SK-N-MC (cell line): ENCODE measurements at regions not wholly inside any gene's neighbourhood (a gene's known extent, or its start where the extent isn't known, plus 50 kb on each side); places are given as distances from the start of the nearest gene placed in this dataset.
"Not testable (repeated sequence)": the region's sequence is repeated elsewhere in the genome, so short reads cannot be mapped to it uniquely, and the experiment has no call there.

ENCODE experiments used
- DNase-seq: peaks from one replicate; pipeline ENCODE4 v3.0.0-alpha.2; 2011; ENCODE audit warnings: low read depth, low spot score
- H3K27ac ChIP-seq: fragments of 200-600 bp; sonication (generic); 2 replicates; pipeline ENCODE4 v1.5.1; 2016; ENCODE audit warnings: mixed run types
- H3K36me3 ChIP-seq: fragments of 200-600 bp; sonication (generic); 2 replicates; pipeline ENCODE4 v1.6.1; 2017; ENCODE audit warnings: antibody characterized with exemption, low read length, mixed read lengths; ENCODE audit not compliant: insufficient read depth
- H3K4me3 ChIP-seq: fragments of 200-600 bp; sonication (generic); 2 replicates; pipeline ENCODE4 v1.5.1; 2016
- H3K9ac ChIP-seq: fragments of 200-600 bp; sonication (generic); 2 replicates; pipeline ENCODE4 v1.8.0; 2017; ENCODE audit warnings: mixed run types, mixed read lengths; ENCODE audit not compliant: insufficient read length
- H3K9me3 ChIP-seq: fragments of 200-600 bp; sonication (generic); 2 replicates; pipeline ENCODE4 v1.6.1; 2017; ENCODE audit warnings: low read depth, mild to moderate bottlenecking, antibody characterized with exemption, low read length, moderate library complexity, mixed read lengths
- EZH2 ChIP-seq: fragments of 200-600 bp; sonication (generic); IDR thresholded peaks from one replicate; pipeline ENCODE4 v1.6.1; 2017; ENCODE audit warnings: antibody characterized with exemption
- FOXP2 ChIP-seq: optimal IDR thresholded peaks from 2 replicates; pipeline ENCODE3; 2011; ENCODE audit warnings: mild to moderate bottlenecking, moderate library complexity; ENCODE audit not compliant: insufficient read depth; ENCODE audit errors: extremely low read length, control extremely low read depth
- POLR2AphosphoS5 ChIP-seq: IDR thresholded peaks from 2 replicates; pipeline ENCODE4 v1.6.1; 2012; ENCODE audit warnings: mild to moderate bottlenecking, low read depth, low read length, borderline replicate concordance

- Histone ChIP-seq H3K36me3 (no peaks in the 10 kb centered on the region), H3K9me3 (no peaks in the 10 kb centered on the region), H3K27ac (no peak overlapping the region), H3K9ac (no peak overlapping the region), H3K4me3 (no peak overlapping the region)
- TF ChIP-seq POLR2AphosphoS5 = no peak
- no peak for TF ChIP-seq EZH2
- TF ChIP-seq FOXP2 = no peak
- no peak for DNase-seq
These were observed 145.5 kb upstream of the POGK start for GRCh38 chr1:166693673-166694297.

- no peak for TF ChIP-seq FOXP2
- TF ChIP-seq POLR2AphosphoS5 = no peak
- TF ChIP-seq EZH2 = no peak
- Histone ChIP-seq H3K9me3 (no peaks in the 10 kb centered on the region), H3K4me3 (no peak overlapping the region), H3K9ac (no peak overlapping the region), H3K36me3 (no peaks in the 10 kb centered on the region), H3K27ac (no peak overlapping the region)
- no peak for DNase-seq
These were observed 144.2 kb upstream of the POGK start for GRCh38 chr1:166695115-166695514.

GRCh38 chr1:166695834-166696233 is 143.4 kb upstream of the POGK start:
- not testable (repeated sequence) for DNase-seq, H3K9me3 ChIP-seq, H3K4me3 ChIP-seq, H3K36me3 ChIP-seq, H3K27ac ChIP-seq, H3K9ac ChIP-seq

GRCh38 chr1:166698771-166699170 is 140.5 kb upstream of the POGK start:
- H3K4me3 ChIP-seq = no peak overlapping the region
- no peaks in the 10 kb centered on the region for H3K36me3 ChIP-seq
- no peak overlapping the region for H3K27ac ChIP-seq
- no peaks in the 10 kb centered on the region for H3K9me3 ChIP-seq
- H3K9ac ChIP-seq = no peak overlapping the region
- no peak for DNase-seq
- no peak for TF ChIP-seq FOXP2
- TF ChIP-seq EZH2 = no peak
- TF ChIP-seq POLR2AphosphoS5 = no peak

DNA sequence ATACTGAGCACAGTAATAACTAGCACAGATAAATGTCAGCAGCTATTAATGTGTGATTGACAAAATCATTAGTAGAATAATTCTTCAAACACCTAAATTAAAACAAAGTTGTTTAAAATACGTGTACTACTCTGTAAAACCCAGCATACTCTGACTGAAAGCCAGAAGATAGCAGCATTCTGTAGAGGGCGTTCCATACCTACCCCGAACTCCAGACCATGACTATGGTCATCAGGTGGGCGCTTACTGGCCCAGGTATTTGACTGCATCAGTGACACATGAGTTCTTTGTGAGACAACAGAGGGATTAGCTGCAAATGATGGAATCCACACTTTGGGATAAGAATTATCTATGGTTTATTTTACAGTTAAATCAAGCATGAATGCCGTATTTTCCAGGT is 139.7 kb upstream of the POGK start:
- Histone ChIP-seq H3K4me3 (no peak overlapping the region), H3K27ac (no peak overlapping the region)
- TF ChIP-seq EZH2 (no peak), FOXP2 (no peak), POLR2AphosphoS5 (no peak)

DNA sequence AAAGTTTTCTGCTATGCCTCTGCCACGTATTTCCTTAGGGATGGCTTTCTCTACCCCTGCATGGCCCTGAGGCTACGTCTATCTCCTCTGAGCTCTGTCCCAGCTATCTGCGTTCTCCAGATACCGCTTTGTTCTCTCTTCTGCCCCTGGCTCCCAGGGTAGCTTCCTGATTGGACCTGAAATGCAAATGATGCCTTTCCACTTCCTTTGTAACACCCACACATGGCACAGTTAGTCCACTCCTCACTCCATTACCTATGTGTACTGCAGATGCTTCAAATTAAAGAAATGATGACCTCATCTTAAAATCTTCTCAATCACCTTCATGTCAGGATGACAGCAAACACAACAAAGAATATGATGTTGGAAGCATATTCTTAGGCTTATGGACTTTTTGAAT is 138.6 kb upstream of the POGK start:
- no peak for DNase-seq
- Histone ChIP-seq H3K27ac (no peak overlapping the region), H3K36me3 (no peaks in the 10 kb centered on the region), H3K9me3 (no peaks in the 10 kb centered on the region), H3K9ac (no peak overlapping the region), H3K4me3 (no peak overlapping the region)
- no peak for TF ChIP-seq EZH2
- no peak for TF ChIP-seq FOXP2
- TF ChIP-seq POLR2AphosphoS5 = no peak

More for the DNA sequence above, 139.7 kb upstream of the POGK start:
- no peak for DNase-seq
- H3K36me3 ChIP-seq = no peaks in the 10 kb centered on the region
- H3K9me3 ChIP-seq = no peaks in the 10 kb centered on the region
- no peak overlapping the region for H3K9ac ChIP-seq

- no peak for DNase-seq
- H3K4me3 ChIP-seq = no peak overlapping the region
- H3K9ac ChIP-seq = no peak overlapping the region
- no peaks in the 10 kb centered on the region for H3K9me3 ChIP-seq
- no peak overlapping the region for H3K27ac ChIP-seq
- no peaks in the 10 kb centered on the region for H3K36me3 ChIP-seq
- no peak for TF ChIP-seq POLR2AphosphoS5
- no peak for TF ChIP-seq EZH2
- no peak for TF ChIP-seq FOXP2
These were observed 137.6 kb upstream of the POGK start for GRCh38 chr1:166701603-166702100.

DNA sequence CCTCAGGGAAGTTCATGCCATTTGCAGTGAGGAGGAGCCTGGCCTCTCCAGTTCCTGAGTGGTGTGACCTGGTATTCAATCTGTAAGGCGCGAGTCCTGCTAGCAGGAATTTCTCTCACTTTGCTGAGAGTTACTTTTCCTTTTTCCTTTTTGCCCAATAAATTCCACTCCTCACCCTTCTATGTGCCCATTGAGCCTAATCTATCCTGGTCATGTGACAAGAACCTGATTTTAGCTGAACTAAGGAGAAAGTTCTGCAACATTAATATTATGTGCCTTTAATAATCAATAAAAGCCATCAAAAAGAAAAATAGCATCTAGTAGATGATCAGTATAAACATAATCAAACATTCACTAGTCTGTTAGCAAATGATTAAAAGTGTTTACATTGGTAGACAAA is 136.1 kb upstream of the POGK start:
- Histone ChIP-seq H3K27ac (no peak overlapping the region), H3K4me3 (no peak overlapping the region), H3K9me3 (no peaks in the 10 kb centered on the region), H3K36me3 (no peaks in the 10 kb centered on the region), H3K9ac (no peak overlapping the region)
- TF ChIP-seq POLR2AphosphoS5 = no peak
- no peak for TF ChIP-seq FOXP2
- TF ChIP-seq EZH2 = no peak
- DNase-seq = no peak
